ENCODE measurements at regions not wholly inside any gene's neighbourhood (a gene's known extent, or its start where the extent isn't known, plus 50 kb on each side); places are given as distances from the start of the nearest gene placed in this dataset.
"Not testable (repeated sequence)": the region's sequence is repeated elsewhere in the genome, so short reads cannot be mapped to it uniquely, and the experiment has no call there.

- no peak for DNase-seq (ENCODE audit: low read depth in 2 of 2)
- H3K4me3 ChIP-seq (replicated peaks in 1 of 2; ENCODE audit: low read depth in 2 of 2, low read length in 2 of 2), result no peak overlapping the region
- no peak for TF ChIP-seq CTCF (IDR thresholded peaks at IDR 0.05; ENCODE audit: low read depth, low read length)
These were observed 109.4 kb downstream of the TDRD15 start for GRCh38 chr2:21233194-21233593.

- TF ChIP-seq CTCF (IDR thresholded peaks at IDR 0.05; ENCODE audit: low read depth, low read length), result no peak
- H3K4me3 ChIP-seq (replicated peaks in 1 of 2; ENCODE audit: low read depth in 2 of 2, low read length in 2 of 2), result no peak overlapping the region
- DNase-seq (ENCODE audit: low read depth in 2 of 2), result no peak
These were observed 110.2 kb downstream of the TDRD15 start for GRCh38 chr2:21234001-21234400.

GRCh38 chr2:21234464-21235120, 110.8 kb downstream of the TDRD15 start:
- no peak overlapping the region for H3K4me3 ChIP-seq (replicated peaks in 1 of 2; ENCODE audit: low read depth in 2 of 2, low read length in 2 of 2)
- no peak for TF ChIP-seq CTCF (IDR thresholded peaks at IDR 0.05; ENCODE audit: low read depth, low read length)
- DNase-seq (ENCODE audit: low read depth in 2 of 2), result no peak

- not testable (repeated sequence) for DNase-seq (ENCODE audit: low read depth in 2 of 2); H3K4me3 ChIP-seq (replicated peaks in 1 of 2; ENCODE audit: low read depth in 2 of 2, low read length in 2 of 2)
These were observed 116.0 kb downstream of the TDRD15 start for GRCh38 chr2:21239749-21240148.

GRCh38 chr2:21244161-21244560, 120.4 kb downstream of the TDRD15 start:
- no peak for TF ChIP-seq CTCF (IDR thresholded peaks at IDR 0.05; ENCODE audit: low read depth, low read length)
- no peak overlapping the region for H3K4me3 ChIP-seq (replicated peaks in 1 of 2; ENCODE audit: low read depth in 2 of 2, low read length in 2 of 2)
- no peak for DNase-seq (ENCODE audit: low read depth in 2 of 2)

GRCh38 chr2:21245565-21245964, 121.8 kb downstream of the TDRD15 start:
- no peak for DNase-seq (ENCODE audit: low read depth in 2 of 2)
- TF ChIP-seq CTCF (IDR thresholded peaks at IDR 0.05; ENCODE audit: low read depth, low read length), result no peak
- no peak overlapping the region for H3K4me3 ChIP-seq (replicated peaks in 1 of 2; ENCODE audit: low read depth in 2 of 2, low read length in 2 of 2)

GRCh38 chr2:21249367-21249766, 125.6 kb downstream of the TDRD15 start:
- no peak for TF ChIP-seq CTCF (IDR thresholded peaks at IDR 0.05; ENCODE audit: low read depth, low read length)
- no peak overlapping the region for H3K4me3 ChIP-seq (replicated peaks in 1 of 2; ENCODE audit: low read depth in 2 of 2, low read length in 2 of 2)
- DNase-seq (ENCODE audit: low read depth in 2 of 2), result no peak

Measured in cardiac fibroblast (primary cell).